ENCODE measurements at regions not wholly inside any gene's neighbourhood (a gene's known extent, or its start where the extent isn't known, plus 50 kb on each side); places are given as distances from the start of the nearest gene placed in this dataset.

DNA sequence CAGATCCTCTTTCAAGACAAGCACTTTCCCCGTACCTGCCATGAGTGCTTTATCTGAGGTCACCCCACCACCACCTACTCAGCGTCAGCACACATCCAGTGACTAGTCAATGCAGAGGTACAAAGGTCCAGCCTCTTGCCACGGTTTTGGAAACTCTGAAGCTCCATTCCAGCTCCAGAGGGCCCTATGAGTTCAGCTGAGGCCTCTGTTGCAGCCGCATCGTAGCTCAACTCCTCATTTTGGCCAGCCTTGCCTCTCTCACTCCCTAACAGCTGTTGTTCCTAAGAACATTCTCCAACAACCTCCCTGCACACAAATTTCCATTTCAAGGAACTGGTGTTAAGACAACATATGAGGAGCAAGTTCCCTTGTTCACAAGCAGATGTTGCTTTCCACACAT is 405.1 kb upstream of the PROK2 start:
- TF ChIP-seq, protein P1, sequence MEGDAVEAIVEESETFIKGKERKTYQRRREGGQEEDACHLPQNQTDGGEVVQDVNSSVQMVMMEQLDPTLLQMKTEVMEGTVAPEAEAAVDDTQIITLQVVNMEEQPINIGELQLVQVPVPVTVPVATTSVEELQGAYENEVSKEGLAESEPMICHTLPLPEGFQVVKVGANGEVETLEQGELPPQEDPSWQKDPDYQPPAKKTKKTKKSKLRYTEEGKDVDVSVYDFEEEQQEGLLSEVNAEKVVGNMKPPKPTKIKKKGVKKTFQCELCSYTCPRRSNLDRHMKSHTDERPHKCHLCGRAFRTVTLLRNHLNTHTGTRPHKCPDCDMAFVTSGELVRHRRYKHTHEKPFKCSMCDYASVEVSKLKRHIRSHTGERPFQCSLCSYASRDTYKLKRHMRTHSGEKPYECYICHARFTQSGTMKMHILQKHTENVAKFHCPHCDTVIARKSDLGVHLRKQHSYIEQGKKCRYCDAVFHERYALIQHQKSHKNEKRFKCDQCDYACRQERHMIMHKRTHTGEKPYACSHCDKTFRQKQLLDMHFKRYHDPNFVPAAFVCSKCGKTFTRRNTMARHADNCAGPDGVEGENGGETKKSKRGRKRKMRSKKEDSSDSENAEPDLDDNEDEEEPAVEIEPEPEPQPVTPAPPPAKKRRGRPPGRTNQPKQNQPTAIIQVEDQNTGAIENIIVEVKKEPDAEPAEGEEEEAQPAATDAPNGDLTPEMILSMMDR (IDR thresholded peaks at IDR 0.05; ENCODE audit: poor library complexity), result no peak
- no peak for TF ChIP-seq EZH2 (IDR thresholded peaks at IDR 0.05; ENCODE audit: borderline replicate concordance)

Measured in hepatocyte (in vitro differentiated cells).